ENCODE measurements at regions not wholly inside any gene's neighbourhood (a gene's known extent, or its start where the extent isn't known, plus 50 kb on each side); places are given as distances from the start of the nearest gene placed in this dataset.

DNA sequence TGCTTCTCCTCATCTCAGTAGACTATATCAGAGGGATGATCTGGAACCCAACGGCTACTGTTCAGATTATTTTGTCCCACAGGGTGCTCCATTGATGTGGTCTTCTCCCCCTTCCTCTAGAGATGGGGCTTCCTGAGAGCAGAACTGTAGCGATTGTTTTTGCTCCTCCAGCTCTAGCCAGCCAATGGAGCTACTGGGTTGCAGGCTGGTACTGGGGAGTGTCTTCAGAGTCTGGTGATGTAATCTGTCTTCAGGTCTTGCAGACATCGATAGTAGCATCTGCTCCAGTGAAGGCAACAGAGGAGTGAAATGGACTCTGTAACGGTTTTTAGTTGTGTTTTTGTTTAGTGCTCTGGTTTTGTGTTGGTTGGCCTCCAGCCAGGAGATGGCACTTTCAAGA, 621.9 kb downstream of the RNF144A start:
- Histone ChIP-seq H2BK120ac (ENCODE audit: low read depth, low read length) (no peak overlapping the region), H3K4me1 (ENCODE audit: control insufficient read depth in 2 of 2, insufficient read depth in 1 of 2, low read depth in 1 of 2, low read length in 2 of 2) (peaks cover 0 to 3% of the 10 kb centered on the region in 2 donors), H2AFZ (ENCODE audit: low read length) (no peak overlapping the region), H4K91ac (ENCODE audit: low read depth, low read length, poor library complexity) (no peak overlapping the region), H3K27me3 (ENCODE audit: control insufficient read depth in 3 of 3, insufficient read depth in 3 of 3, low read depth in 1 of 3, low read length in 3 of 3) (no peaks in the 10 kb centered on the region), H3K79me1 (ENCODE audit: low read depth, low read length) (no peaks in the 10 kb centered on the region), H3K23ac (ENCODE audit: low read depth, low read length, poor library complexity) (no peak overlapping the region), H4K8ac (ENCODE audit: low read depth, low read length) (no peak overlapping the region), H2BK12ac (ENCODE audit: low read length) (no peak overlapping the region), H3K27ac (replicated peaks; ENCODE audit: low read length) (no peak overlapping the region), H3K9ac (ENCODE audit: low read depth, low read length, poor library complexity) (no peak overlapping the region), H3K14ac (ENCODE audit: low read length) (no peak overlapping the region), H3K36me3 (replicated peaks in 1 of 2; ENCODE audit: control insufficient read depth in 2 of 2, insufficient read depth in 2 of 2, low read length in 2 of 2) (no peaks in the 10 kb centered on the region), H3K4ac (ENCODE audit: low read length) (no peak overlapping the region), H3K4me3 (ENCODE audit: low read length in 2 of 2) (no peak overlapping the region), H3K9me3 (replicated peaks in 1 of 2; ENCODE audit: control insufficient read depth in 2 of 2, insufficient read depth in 1 of 2, low read depth in 1 of 2, low read length in 2 of 2) (peaks cover 0 to 2% of the 10 kb centered on the region in 2 donors), H3K4me2 (ENCODE audit: insufficient read depth, low read length, poor library complexity, severe bottlenecking) (no peak overlapping the region), H2AK5ac (ENCODE audit: low read depth, low read length) (no peak overlapping the region), H2BK15ac (ENCODE audit: low read length) (no peak overlapping the region), H2BK5ac (ENCODE audit: low read length) (no peak overlapping the region), H3K18ac (ENCODE audit: low read length) (no peak overlapping the region)
- no CpG with 5 or more reads among the region's 4 CpGs for WGBS, 2 donors (ENCODE audit: extremely low coverage in 2 of 2, insufficient read length in 2 of 2, insufficient replicate concordance in 1 of 2)
- DNase-seq (ENCODE audit: low spot score): no peak

- Histone ChIP-seq H3K79me1 (ENCODE audit: low read depth, low read length) (no peaks in the 10 kb centered on the region), H3K9me3 (replicated peaks in 1 of 2; ENCODE audit: control insufficient read depth in 2 of 2, insufficient read depth in 1 of 2, low read depth in 1 of 2, low read length in 2 of 2) (peaks cover 0 to 2% of the 10 kb centered on the region in 2 donors), H4K8ac (ENCODE audit: low read depth, low read length) (no peak overlapping the region), H2BK15ac (ENCODE audit: low read length) (no peak overlapping the region), H3K18ac (ENCODE audit: low read length) (peak overlapping the region; percentile 36), H3K36me3 (replicated peaks in 1 of 2; ENCODE audit: control insufficient read depth in 2 of 2, insufficient read depth in 2 of 2, low read length in 2 of 2) (no peaks in the 10 kb centered on the region), H2AK5ac (ENCODE audit: low read depth, low read length) (no peak overlapping the region), H2AFZ (ENCODE audit: low read length) (peak overlapping the region; percentile 29), H3K23ac (ENCODE audit: low read depth, low read length, poor library complexity) (no peak overlapping the region), H2BK5ac (ENCODE audit: low read length) (no peak overlapping the region), H3K4me3 (ENCODE audit: low read length in 2 of 2) (no peak overlapping the region), H3K4me1 (ENCODE audit: control insufficient read depth in 2 of 2, insufficient read depth in 1 of 2, low read depth in 1 of 2, low read length in 2 of 2) (peaks cover 0 to 3% of the 10 kb centered on the region in 2 donors), H3K27ac (replicated peaks; ENCODE audit: low read length) (no peak overlapping the region), H2BK12ac (ENCODE audit: low read length) (no peak overlapping the region), H3K9ac (ENCODE audit: low read depth, low read length, poor library complexity) (no peak overlapping the region), H4K91ac (ENCODE audit: low read depth, low read length, poor library complexity) (no peak overlapping the region), H3K4ac (ENCODE audit: low read length) (no peak overlapping the region), H3K14ac (ENCODE audit: low read length) (no peak overlapping the region), H3K4me2 (ENCODE audit: insufficient read depth, low read length, poor library complexity, severe bottlenecking) (no peak overlapping the region), H2BK120ac (ENCODE audit: low read depth, low read length) (no peak overlapping the region), H3K27me3 (ENCODE audit: control insufficient read depth in 3 of 3, insufficient read depth in 3 of 3, low read depth in 1 of 3, low read length in 3 of 3) (no peaks in the 10 kb centered on the region)
- no CpG with 5 or more reads among the region's 5 CpGs for WGBS, 2 donors (ENCODE audit: extremely low coverage in 2 of 2, insufficient read length in 2 of 2, insufficient replicate concordance in 1 of 2)
- DNase-seq (ENCODE audit: low spot score): no peak
Measured at GRCh38 chr2:7539760-7540159, 622.5 kb downstream of the RNF144A start.

- no peak overlapping the region for H3K27ac ChIP-seq (replicated peaks; ENCODE audit: low read length)
- WGBS, 2 donors (ENCODE audit: extremely low coverage in 2 of 2, insufficient read length in 2 of 2, insufficient replicate concordance in 1 of 2): no CpG with 5 or more reads among the region's 5 CpGs
- H3K4ac ChIP-seq (ENCODE audit: low read length): no peak overlapping the region
- H3K4me3 ChIP-seq (ENCODE audit: low read length in 2 of 2): no peak overlapping the region
- no peak overlapping the region for H3K9ac ChIP-seq (ENCODE audit: low read depth, low read length, poor library complexity)
- no peak overlapping the region for H2AFZ ChIP-seq (ENCODE audit: low read length)
- H3K27me3 ChIP-seq (ENCODE audit: control insufficient read depth in 3 of 3, insufficient read depth in 3 of 3, low read depth in 1 of 3, low read length in 3 of 3): no peaks in the 10 kb centered on the region
- peaks cover 0 to 2% of the 10 kb centered on the region in 2 donors for H3K4me1 ChIP-seq (ENCODE audit: control insufficient read depth in 2 of 2, insufficient read depth in 1 of 2, low read depth in 1 of 2, low read length in 2 of 2)
- no peak for DNase-seq (ENCODE audit: low spot score)
- H4K8ac ChIP-seq (ENCODE audit: low read depth, low read length): no peak overlapping the region
- H3K4me2 ChIP-seq (ENCODE audit: insufficient read depth, low read length, poor library complexity, severe bottlenecking): no peak overlapping the region
- no peaks in the 10 kb centered on the region for H3K79me1 ChIP-seq (ENCODE audit: low read depth, low read length)
- H2AK5ac ChIP-seq (ENCODE audit: low read depth, low read length): no peak overlapping the region
- no peak overlapping the region for H3K23ac ChIP-seq (ENCODE audit: low read depth, low read length, poor library complexity)
- H2BK120ac ChIP-seq (ENCODE audit: low read depth, low read length): no peak overlapping the region
- H3K14ac ChIP-seq (ENCODE audit: low read length): no peak overlapping the region
- no peak overlapping the region for H2BK5ac ChIP-seq (ENCODE audit: low read length)
- H3K9me3 ChIP-seq (replicated peaks in 1 of 2; ENCODE audit: control insufficient read depth in 2 of 2, insufficient read depth in 1 of 2, low read depth in 1 of 2, low read length in 2 of 2): no peaks in the 10 kb centered on the region
- no peak overlapping the region for H4K91ac ChIP-seq (ENCODE audit: low read depth, low read length, poor library complexity)
- H3K36me3 ChIP-seq (replicated peaks in 1 of 2; ENCODE audit: control insufficient read depth in 2 of 2, insufficient read depth in 2 of 2, low read length in 2 of 2): no peaks in the 10 kb centered on the region
- no peak overlapping the region for H3K18ac ChIP-seq (ENCODE audit: low read length)
- no peak overlapping the region for H2BK12ac ChIP-seq (ENCODE audit: low read length)
- no peak overlapping the region for H2BK15ac ChIP-seq (ENCODE audit: low read length)
Measured at GRCh38 chr2:7552825-7553570, 635.8 kb downstream of the RNF144A start.

GRCh38 chr2:7555260-7555659, 638.0 kb downstream of the RNF144A start:
- no peak overlapping the region for H3K18ac ChIP-seq (ENCODE audit: low read length)
- no peaks in the 10 kb centered on the region for H3K79me1 ChIP-seq (ENCODE audit: low read depth, low read length)
- no peaks in the 10 kb centered on the region for H3K36me3 ChIP-seq (replicated peaks in 1 of 2; ENCODE audit: control insufficient read depth in 2 of 2, insufficient read depth in 2 of 2, low read length in 2 of 2)
- no peaks in the 10 kb centered on the region for H3K9me3 ChIP-seq (replicated peaks in 1 of 2; ENCODE audit: control insufficient read depth in 2 of 2, insufficient read depth in 1 of 2, low read depth in 1 of 2, low read length in 2 of 2)
- H3K14ac ChIP-seq (ENCODE audit: low read length): no peak overlapping the region
- H3K27ac ChIP-seq (replicated peaks; ENCODE audit: low read length): no peak overlapping the region
- H2BK12ac ChIP-seq (ENCODE audit: low read length): no peak overlapping the region
- H4K8ac ChIP-seq (ENCODE audit: low read depth, low read length): no peak overlapping the region
- H3K4me3 ChIP-seq (ENCODE audit: low read length in 2 of 2): no peak overlapping the region
- H3K27me3 ChIP-seq (ENCODE audit: control insufficient read depth in 3 of 3, insufficient read depth in 3 of 3, low read depth in 1 of 3, low read length in 3 of 3): no peaks in the 10 kb centered on the region
- H2BK5ac ChIP-seq (ENCODE audit: low read length): no peak overlapping the region
- no peak overlapping the region for H2AFZ ChIP-seq (ENCODE audit: low read length)
- no peak overlapping the region for H3K4me2 ChIP-seq (ENCODE audit: insufficient read depth, low read length, poor library complexity, severe bottlenecking)
- no peak overlapping the region for H3K9ac ChIP-seq (ENCODE audit: low read depth, low read length, poor library complexity)
- peaks cover 0 to 2% of the 10 kb centered on the region in 2 donors for H3K4me1 ChIP-seq (ENCODE audit: control insufficient read depth in 2 of 2, insufficient read depth in 1 of 2, low read depth in 1 of 2, low read length in 2 of 2)
- no peak overlapping the region for H3K23ac ChIP-seq (ENCODE audit: low read depth, low read length, poor library complexity)
- no peak overlapping the region for H2BK120ac ChIP-seq (ENCODE audit: low read depth, low read length)
- no peak overlapping the region for H2AK5ac ChIP-seq (ENCODE audit: low read depth, low read length)
- no CpG with 5 or more reads among the region's 10 CpGs for WGBS, 2 donors (ENCODE audit: extremely low coverage in 2 of 2, insufficient read length in 2 of 2, insufficient replicate concordance in 1 of 2)
- H3K4ac ChIP-seq (ENCODE audit: low read length): no peak overlapping the region
- H4K91ac ChIP-seq (ENCODE audit: low read depth, low read length, poor library complexity): no peak overlapping the region
- DNase-seq (ENCODE audit: low spot score): no peak
- H2BK15ac ChIP-seq (ENCODE audit: low read length): no peak overlapping the region

Measured in neuronal stem cell (in vitro differentiated cells).